OCI-LY3 (cell line): ENCODE measurements at regions not wholly inside any gene's neighbourhood (a gene's known extent, or its start where the extent isn't known, plus 50 kb on each side); places are given as distances from the start of the nearest gene placed in this dataset.

Experiments used
- H2AFZ ChIP-seq: fragments of 200-600, 300-600 bp; shearing (Covaris generic); 2 replicates; pipeline ENCODE4 v1.6.0; 2014; ENCODE audit warnings: antibody characterized with exemption, low read depth, low read length
- H3K27ac ChIP-seq: fragments of 200-600, 300-600 bp; sonication (generic); 2 replicates; pipeline ENCODE4 v1.5.1; 2014; ENCODE audit warnings: mild to moderate bottlenecking, low read length, moderate library complexity, mixed read lengths
- H3K27me3 ChIP-seq: fragments of 200-600, 300-600 bp; sonication (generic); 2 replicates; pipeline ENCODE4 v1.6.1; 2014; ENCODE audit warnings: low read depth, low read length, mixed read lengths
- H3K36me3 ChIP-seq: fragments of 200-600, 300-600 bp; sonication (generic); replicated peaks from 2 replicates; pipeline ENCODE3; 2014; ENCODE audit warnings: low read depth, low read length, mixed read lengths
- H3K4me1 ChIP-seq: fragments of 300-600, 200-600 bp; sonication (generic); 2 replicates; pipeline ENCODE4 v1.6.1; 2014; ENCODE audit warnings: low read length, mixed read lengths
- H3K4me2 ChIP-seq: fragments of 200-600, 300-600 bp; sonication (generic); 2 replicates; pipeline ENCODE4 v1.6.1; 2014; ENCODE audit warnings: low read length, mixed read lengths
- H3K4me3 ChIP-seq: fragments of 300-600, 200-600 bp; sonication (generic); 2 replicates; pipeline ENCODE4 v1.5.1; 2014; ENCODE audit warnings: antibody characterized with exemption, mild to moderate bottlenecking, low read length, moderate library complexity
- H3K79me2 ChIP-seq: fragments of 300-600, 200-600 bp; shearing (Covaris generic); 2 replicates; pipeline ENCODE4 v1.6.1; 2014; ENCODE audit warnings: mild to moderate bottlenecking, low read length, mixed read lengths
- H3K9ac ChIP-seq: fragments of 300-600, 200-600 bp; shearing (Covaris generic); 2 replicates; pipeline ENCODE4 v1.6.0; 2014; ENCODE audit warnings: mild to moderate bottlenecking, low read length, moderate library complexity
- H3K9me3 ChIP-seq: fragments of 200-600, 300-600 bp; shearing (Covaris generic); 2 replicates; pipeline ENCODE4 v1.6.1; 2014; ENCODE audit warnings: low read length, mixed read lengths; ENCODE audit not compliant: insufficient read depth
- H4K20me1 ChIP-seq: fragments of 200-600, 300-600 bp; sonication (generic); 2 replicates; pipeline ENCODE4 v1.6.1; 2016; ENCODE audit warnings: low read length, mixed read lengths; ENCODE audit not compliant: insufficient read depth
- EZH2phosphoT487 ChIP-seq: fragments of 200-600 bp; shearing (Covaris generic); IDR thresholded peaks from 2 replicates; pipeline ENCODE4 v1.6.1; 2018; ENCODE audit warnings: antibody characterized with exemption, mixed run types, low read depth
- TF ChIP-seq, protein P1 (sequence below): fragments of 200-600, 300-600 bp; sonication (generic); IDR thresholded peaks from 2 replicates; pipeline ENCODE4 v1.5.1; 2014; ENCODE audit warnings: antibody characterized with exemption, low read length, low read depth

DNA sequence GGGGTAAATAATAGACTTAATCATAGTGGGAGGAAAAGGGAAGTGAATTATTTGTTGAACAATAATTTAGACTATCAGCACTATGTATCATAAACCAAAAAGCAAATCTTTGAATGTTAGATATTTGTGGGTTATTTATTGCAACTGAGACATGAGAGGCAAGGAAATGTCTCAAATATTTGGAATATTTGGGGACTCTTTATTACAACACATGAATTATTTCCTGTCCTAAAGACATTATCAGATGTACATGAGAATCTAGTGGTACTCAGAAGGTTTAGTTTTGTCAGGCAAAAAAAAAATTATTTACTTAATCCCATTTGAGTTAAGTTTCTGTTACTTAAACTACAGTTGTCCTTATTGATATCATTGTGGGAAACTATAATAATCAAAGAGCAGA lies 91.1 kb downstream of the TLR4 start:
- peaks cover 10% of the 10 kb centered on the region; the same call in 1 of the 2 replicates for H3K27me3 ChIP-seq
- H4K20me1 ChIP-seq, result no peaks in the 10 kb centered on the region
- H3K36me3 ChIP-seq, result no peaks in the 10 kb centered on the region
- no peak overlapping the region for H3K4me2 ChIP-seq
- no peak overlapping the region for H3K27ac ChIP-seq
- no peak overlapping the region for H3K9ac ChIP-seq
- no peaks in the 10 kb centered on the region for H3K4me1 ChIP-seq
- no peaks in the 10 kb centered on the region for H3K79me2 ChIP-seq
- H2AFZ ChIP-seq, result no peak overlapping the region
- TF ChIP-seq, protein P1, sequence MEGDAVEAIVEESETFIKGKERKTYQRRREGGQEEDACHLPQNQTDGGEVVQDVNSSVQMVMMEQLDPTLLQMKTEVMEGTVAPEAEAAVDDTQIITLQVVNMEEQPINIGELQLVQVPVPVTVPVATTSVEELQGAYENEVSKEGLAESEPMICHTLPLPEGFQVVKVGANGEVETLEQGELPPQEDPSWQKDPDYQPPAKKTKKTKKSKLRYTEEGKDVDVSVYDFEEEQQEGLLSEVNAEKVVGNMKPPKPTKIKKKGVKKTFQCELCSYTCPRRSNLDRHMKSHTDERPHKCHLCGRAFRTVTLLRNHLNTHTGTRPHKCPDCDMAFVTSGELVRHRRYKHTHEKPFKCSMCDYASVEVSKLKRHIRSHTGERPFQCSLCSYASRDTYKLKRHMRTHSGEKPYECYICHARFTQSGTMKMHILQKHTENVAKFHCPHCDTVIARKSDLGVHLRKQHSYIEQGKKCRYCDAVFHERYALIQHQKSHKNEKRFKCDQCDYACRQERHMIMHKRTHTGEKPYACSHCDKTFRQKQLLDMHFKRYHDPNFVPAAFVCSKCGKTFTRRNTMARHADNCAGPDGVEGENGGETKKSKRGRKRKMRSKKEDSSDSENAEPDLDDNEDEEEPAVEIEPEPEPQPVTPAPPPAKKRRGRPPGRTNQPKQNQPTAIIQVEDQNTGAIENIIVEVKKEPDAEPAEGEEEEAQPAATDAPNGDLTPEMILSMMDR, result no peak
- TF ChIP-seq EZH2phosphoT487, result no peak
- H3K4me3 ChIP-seq, result no peak overlapping the region
- H3K9me3 ChIP-seq, result no peaks in the 10 kb centered on the region

DNA sequence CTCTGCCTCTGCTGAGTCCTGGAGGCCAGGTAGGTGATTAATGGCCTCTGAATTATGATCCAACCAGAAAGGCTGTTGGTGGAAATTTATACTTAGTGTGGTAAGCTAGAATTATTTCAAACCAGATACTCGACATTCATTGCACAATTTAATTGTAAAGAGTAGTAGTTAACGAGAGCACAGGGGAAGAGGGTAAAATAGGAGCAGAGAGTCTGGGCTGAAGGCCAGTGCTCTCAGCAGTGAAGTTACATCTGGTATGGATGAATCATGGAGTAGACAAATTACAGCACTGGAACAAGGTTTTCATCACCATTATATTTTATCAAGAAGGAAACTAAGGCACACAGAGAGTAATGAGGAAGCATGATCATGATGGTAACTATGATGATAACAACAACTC lies 92.5 kb downstream of the TLR4 start:
- Histone ChIP-seq H3K36me3 (no peaks in the 10 kb centered on the region), H3K27me3 (peaks cover 22% of the 10 kb centered on the region), H3K79me2 (no peaks in the 10 kb centered on the region), H3K9ac (no peak overlapping the region), H3K4me3 (no peak overlapping the region), H4K20me1 (no peaks in the 10 kb centered on the region), H3K4me1 (no peaks in the 10 kb centered on the region), H3K9me3 (no peaks in the 10 kb centered on the region), H3K27ac (no peak overlapping the region), H3K4me2 (no peak overlapping the region), H2AFZ (no peak overlapping the region)
- TF ChIP-seq EZH2phosphoT487, result no peak
- TF ChIP-seq, protein P1, result no peak

- Histone ChIP-seq H3K27me3 (peaks cover 49% of the 10 kb centered on the region), H3K36me3 (no peaks in the 10 kb centered on the region), H3K4me3 (no peak overlapping the region), H3K9ac (no peak overlapping the region), H3K9me3 (no peaks in the 10 kb centered on the region), H3K4me2 (no peak overlapping the region), H2AFZ (no peak overlapping the region), H3K4me1 (no peaks in the 10 kb centered on the region), H4K20me1 (no peaks in the 10 kb centered on the region), H3K79me2 (no peaks in the 10 kb centered on the region), H3K27ac (no peak overlapping the region)
- TF ChIP-seq, protein P1, result no peak
- TF ChIP-seq EZH2phosphoT487, result no peak
These were observed 96.2 kb downstream of the TLR4 start for GRCh38 chr9:117800389-117800788.

DNA sequence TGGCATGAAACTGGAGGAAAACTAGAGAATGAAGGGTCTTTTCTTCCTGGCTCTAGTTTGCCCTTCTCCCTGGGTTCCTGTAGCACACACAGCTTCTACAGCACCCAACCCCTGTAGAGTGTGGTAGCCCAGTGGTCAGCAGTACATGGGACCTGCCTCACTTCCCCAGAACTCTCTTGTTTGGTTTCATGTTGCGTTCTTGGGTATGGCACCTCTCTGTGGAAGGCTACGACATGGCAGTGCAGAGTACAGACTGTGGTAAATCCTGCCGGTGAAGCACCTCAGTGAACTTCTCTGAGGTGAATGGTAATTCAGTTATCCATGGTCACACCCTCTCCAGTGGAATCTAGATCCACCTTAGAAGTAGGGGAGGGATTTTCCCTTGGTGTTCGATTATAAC lies 105.5 kb downstream of the TLR4 start:
- TF ChIP-seq EZH2phosphoT487, result no peak
- TF ChIP-seq, protein P1, result no peak
- Histone ChIP-seq H3K36me3 (no peaks in the 10 kb centered on the region), H3K79me2 (no peaks in the 10 kb centered on the region), H2AFZ (no peak overlapping the region), H3K27ac (no peak overlapping the region), H3K4me1 (no peaks in the 10 kb centered on the region), H3K9ac (no peak overlapping the region), H3K4me2 (no peak overlapping the region), H3K27me3 (peaks cover 46% of the 10 kb centered on the region), H4K20me1 (no peaks in the 10 kb centered on the region), H3K4me3 (no peak overlapping the region), H3K9me3 (no peaks in the 10 kb centered on the region)
